Epithelial cell of proximal tubule (primary cell): ENCODE measurements at regions not wholly inside any gene's neighbourhood (a gene's known extent, or its start where the extent isn't known, plus 50 kb on each side); places are given as distances from the start of the nearest gene placed in this dataset.

ENCODE experiments used
- DNase-seq: peaks from one replicate; pipeline ENCODE4 v3.0.0-alpha.2; 2011; ENCODE audit warnings: low read depth
- H3K4me3 ChIP-seq: 2 replicates; pipeline ENCODE4 v1.5.1; 2011; ENCODE audit warnings: low read depth, mild to moderate bottlenecking, low read length
- CTCF ChIP-seq: conservative IDR thresholded peaks from 2 replicates; pipeline ENCODE4 v1.5.1; 2012; ENCODE audit warnings: low read depth, mild to moderate bottlenecking, low read length

- H3K4me3 ChIP-seq, result no peak overlapping the region
- DNase-seq, result no peak
- TF ChIP-seq CTCF, result no peak
Observed at GRCh38 chr18:7382328-7383001, 151.6 kb downstream of the LRRC30 start.

- no peak overlapping the region for H3K4me3 ChIP-seq
- DNase-seq, result no peak
- no peak for TF ChIP-seq CTCF
Observed at GRCh38 chr18:7383002-7383980, 152.4 kb downstream of the LRRC30 start.

- no peak for TF ChIP-seq CTCF
- DNase-seq, result no peak
- no peak overlapping the region for H3K4me3 ChIP-seq
Observed at GRCh38 chr18:7388741-7389140, 157.9 kb downstream of the LRRC30 start.

- H3K4me3 ChIP-seq, result no peak overlapping the region
- DNase-seq, result no peak
- no peak for TF ChIP-seq CTCF
Observed at GRCh38 chr18:7390731-7391492, 160.0 kb downstream of the LRRC30 start.

GRCh38 chr18:7393080-7393479, 162.2 kb downstream of the LRRC30 start:
- no peak for DNase-seq
- no peak for TF ChIP-seq CTCF
- H3K4me3 ChIP-seq, result no peak overlapping the region

- H3K4me3 ChIP-seq, result no peak overlapping the region
Observed at GRCh38 chr18:7394050-7394659, 163.3 kb downstream of the LRRC30 start.

More at GRCh38 chr18:7394050-7394659, 163.3 kb downstream of the LRRC30 start:
- no peak for TF ChIP-seq CTCF
- DNase-seq, result no peak
